ENCODE measurements at regions not wholly inside any gene's neighbourhood (a gene's known extent, or its start where the extent isn't known, plus 50 kb on each side); places are given as distances from the start of the nearest gene placed in this dataset.

DNA sequence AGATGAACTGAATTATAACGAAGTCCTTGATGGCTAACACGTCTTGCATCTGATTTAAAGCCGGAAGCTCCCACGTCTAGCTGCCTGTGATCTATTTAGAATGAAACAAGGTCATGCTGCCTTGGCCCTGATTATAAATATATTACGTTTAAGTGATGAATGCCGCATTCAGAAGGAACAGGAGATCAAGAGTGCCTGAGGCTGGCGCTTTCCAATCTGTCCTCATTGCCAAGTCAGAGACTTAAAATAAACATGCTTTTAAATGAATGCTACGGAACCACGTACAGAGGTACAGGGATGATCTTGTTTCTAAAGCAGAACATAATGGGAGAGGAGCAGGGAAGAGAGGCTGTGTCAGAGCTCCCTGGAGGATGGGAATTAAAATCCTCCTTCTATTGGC, 292.8 kb downstream of the TLE1 start:
- Histone ChIP-seq H3K9me3 (ENCODE audit: insufficient read depth in 2 of 2, low read depth in 1 of 2, low read length in 1 of 2) (no peaks in the 10 kb centered on the region), H2BK15ac (ENCODE audit: low read length) (no peak overlapping the region), H2AFZ (ENCODE audit: low read length) (no peak overlapping the region), H3K9ac (replicated peaks in 1 of 4; ENCODE audit: extremely low read depth in 1 of 4, low read depth in 3 of 4, low read length in 3 of 4) (no peak overlapping the region), H3K18ac (ENCODE audit: extremely low read depth, low read length) (no peak overlapping the region), H2BK5ac (ENCODE audit: low read depth, low read length) (no peak overlapping the region), H4K8ac (ENCODE audit: extremely low read depth, insufficient read depth, low read length) (no peak overlapping the region), H3K36me3 (ENCODE audit: control insufficient read depth in 2 of 4, insufficient read depth in 4 of 4, low read length in 3 of 4) (no peaks in the 10 kb centered on the region), H3K79me1 (ENCODE audit: low read depth, low read length) (no peaks in the 10 kb centered on the region), H4K91ac (replicated peaks; ENCODE audit: insufficient read length, low read length) (no peak overlapping the region), H3K4me3 (ENCODE audit: extremely low read depth in 1 of 4, insufficient read depth in 2 of 4, low read depth in 3 of 4, low read length in 4 of 4) (no peak overlapping the region), H3K23me2 (ENCODE audit: low read depth, low read length) (no peaks in the 10 kb centered on the region), H3K79me2 (ENCODE audit: control insufficient read depth in 1 of 2, insufficient read depth in 2 of 2, low read length in 2 of 2) (no peaks in the 10 kb centered on the region), H4K20me1 (replicated peaks in 1 of 2; ENCODE audit: control insufficient read depth in 1 of 2, insufficient read depth in 2 of 2, low read length in 2 of 2) (no peaks in the 10 kb centered on the region), H2BK20ac (ENCODE audit: low read length) (no peak overlapping the region), H3K14ac (ENCODE audit: insufficient read length) (no peak overlapping the region), H2BK120ac (replicated peaks; ENCODE audit: low read depth, low read length) (no peak overlapping the region), H4K5ac (ENCODE audit: insufficient read length, low read depth, low read length) (no peak overlapping the region), H3K27ac (ENCODE audit: low read depth, low read length) (no peak overlapping the region), H3K4ac (replicated peaks; ENCODE audit: insufficient read length, low read depth, low read length) (no peak overlapping the region), H2BK12ac (ENCODE audit: low read depth, low read length) (no peak overlapping the region), H3K23ac (ENCODE audit: insufficient read length) (no peak overlapping the region), H2AK5ac (ENCODE audit: low read depth, low read length) (no peak overlapping the region), H3K4me1 (replicated peaks in 1 of 4; ENCODE audit: control insufficient read depth in 3 of 4, insufficient read depth in 4 of 4, low read length in 3 of 4) (no peaks in the 10 kb centered on the region), H3K27me3 (replicated peaks in 1 of 4; ENCODE audit: control insufficient read depth in 3 of 4, extremely low read depth in 1 of 4, insufficient read depth in 3 of 4, low read length in 3 of 4) (no peaks in the 10 kb centered on the region), H3K4me2 (ENCODE audit: insufficient read depth in 1 of 2, low read depth in 2 of 2, low read length in 2 of 2) (no peak overlapping the region), H3K56ac (replicated peaks; ENCODE audit: insufficient read length, low read depth, low read length) (no peak overlapping the region)
- FAIRE-seq (no peak), DNase-seq (ENCODE audit: low read depth in 1 of 2, low spot score in 2 of 2) (no peak)
- 97% methylated on average over 9 of the region's 9 CpGs; no CpG with 5 or more reads in 1 of the 2 experiments for WGBS, 2 experiments (ENCODE audit: extremely low coverage in 1 of 2, insufficient coverage in 1 of 2, insufficient read length in 1 of 2, insufficient replicate concordance in 2 of 2, low coverage in 1 of 2, low lambda C conversion rate in 2 of 2, missing lambda C conversion rate in 1 of 2)
- ChIA-PET CTCF (ENCODE audit: partially characterized antibody) (no interaction called here), POLR2A (ENCODE audit: partially characterized antibody) (no interaction called here)
- TF ChIP-seq SIX5 (IDR thresholded peaks at IDR 0.05; ENCODE audit: low read depth, low read length): no peak
- no peak for TF ChIP-seq PHF8 (conservative IDR thresholded peaks at IDR 0.05; ENCODE audit: low read depth, low read length)
- TF ChIP-seq KDM1A (IDR thresholded peaks at IDR 0.05; ENCODE audit: borderline replicate concordance, low read length): no peak
- TF ChIP-seq, protein P1, sequence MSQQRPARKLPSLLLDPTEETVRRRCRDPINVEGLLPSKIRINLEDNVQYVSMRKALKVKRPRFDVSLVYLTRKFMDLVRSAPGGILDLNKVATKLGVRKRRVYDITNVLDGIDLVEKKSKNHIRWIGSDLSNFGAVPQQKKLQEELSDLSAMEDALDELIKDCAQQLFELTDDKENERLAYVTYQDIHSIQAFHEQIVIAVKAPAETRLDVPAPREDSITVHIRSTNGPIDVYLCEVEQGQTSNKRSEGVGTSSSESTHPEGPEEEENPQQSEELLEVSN (IDR thresholded peaks at IDR 0.05): no peak
- TF ChIP-seq NRF1 (IDR thresholded peaks at IDR 0.05; ENCODE audit: low read depth, low read length): no peak
- TF ChIP-seq BRCA1 (IDR thresholded peaks at IDR 0.05; ENCODE audit: low read depth, low read length): no peak
- TF ChIP-seq SRF (IDR thresholded peaks at IDR 0.05; ENCODE audit: low read depth, low read length): no peak
